Activated CD8-positive, alpha-beta memory T cell treated with anti-CD3 and anti-CD28 coated beads for 1 hour (primary cell): ENCODE measurements at regions not wholly inside any gene's neighbourhood (a gene's known extent, or its start where the extent isn't known, plus 50 kb on each side); places are given as distances from the start of the nearest gene placed in this dataset.
"Not testable (repeated sequence)": the region's sequence is repeated elsewhere in the genome, so short reads cannot be mapped to it uniquely, and the experiment has no call there.

Experiments
- DNase-seq, 2 donors: peaks; one replicate each; pipeline ENCODE4 v3.0.0-alpha.2; 2020; ENCODE audit warnings: low read depth in 1 of 2; ENCODE audit errors: extremely low read depth in 1 of 2

DNA sequence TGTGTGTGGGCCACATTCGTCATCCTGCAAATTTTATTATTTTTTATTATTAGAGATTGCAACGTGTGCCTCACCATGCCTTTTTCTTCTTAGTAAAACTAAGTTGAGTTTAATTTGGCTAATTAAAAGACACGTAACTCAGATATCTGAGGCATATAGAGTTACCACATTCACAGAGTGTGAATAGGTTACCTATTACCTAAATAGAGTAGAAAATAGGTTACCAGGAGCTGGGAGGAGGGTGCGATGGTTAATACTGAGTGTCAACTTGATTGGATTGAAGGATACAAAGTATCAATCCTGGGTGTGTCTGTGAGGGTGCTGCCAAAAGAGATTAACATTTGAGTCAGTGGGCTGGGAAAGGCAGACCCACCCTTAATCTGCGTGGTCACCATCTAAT, 116.3 kb upstream of the CARD11 start:
- not testable (repeated sequence) for DNase-seq

DNA sequence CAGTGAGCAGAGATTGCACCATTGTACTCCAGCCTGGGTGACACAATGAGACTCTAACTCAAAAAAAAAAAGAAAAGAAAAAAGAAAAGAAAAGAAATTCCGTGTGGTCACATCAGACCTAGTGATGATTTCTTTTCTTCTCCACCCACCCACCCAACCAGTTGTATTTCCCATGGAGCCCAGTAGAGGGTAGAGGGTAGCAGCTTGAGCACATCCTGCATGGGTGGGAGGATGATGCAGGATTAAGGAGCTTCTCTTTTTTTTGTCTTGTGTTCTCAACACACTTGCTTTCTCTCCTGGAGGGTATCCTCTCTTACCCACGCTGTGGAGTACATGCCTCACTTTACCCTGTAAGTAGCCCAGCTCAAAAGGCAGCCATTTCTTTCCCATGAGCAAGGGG, 118.6 kb upstream of the CARD11 start:
- DNase-seq: no peak

DNA sequence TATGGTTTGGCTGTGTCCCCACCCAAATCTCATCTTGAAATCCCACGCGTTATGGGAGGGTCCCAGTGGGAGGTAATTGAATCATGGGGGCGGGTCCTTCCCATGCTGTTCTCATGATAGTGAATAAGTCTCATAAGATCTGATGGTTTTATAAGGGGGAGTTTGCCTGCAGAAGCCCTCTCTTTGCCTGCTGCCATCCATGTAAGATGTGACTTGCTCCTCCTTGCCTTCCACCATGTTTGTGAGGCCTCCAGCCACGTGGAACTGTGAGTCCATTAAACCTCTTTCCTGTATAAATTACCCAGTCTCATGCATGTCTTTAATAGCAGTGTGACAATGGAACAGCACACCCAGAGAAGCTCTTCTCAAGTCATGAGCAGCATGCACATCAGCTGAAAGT, 119.1 kb upstream of the CARD11 start:
- DNase-seq: not testable (repeated sequence)

DNA sequence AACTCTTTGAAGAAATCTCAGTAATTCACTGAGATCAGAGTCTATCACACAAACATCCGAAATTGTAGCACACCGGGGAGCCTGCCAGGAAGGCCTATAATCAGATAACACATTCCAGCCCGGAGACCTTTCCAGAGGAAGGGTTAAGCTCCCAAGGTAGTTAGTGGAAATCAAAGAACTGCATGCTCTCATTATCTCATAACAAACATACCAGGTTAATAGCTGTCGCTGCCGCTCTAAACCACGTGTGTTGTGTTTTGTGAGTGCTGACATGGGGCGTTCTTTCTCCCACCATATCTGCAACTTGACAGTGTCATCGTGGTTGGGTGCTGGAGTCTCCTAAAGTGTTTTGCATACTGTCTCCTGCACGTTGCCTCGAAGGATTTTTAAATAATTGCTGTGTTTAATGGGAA, 120.7 kb upstream of the CARD11 start:
- no peak for DNase-seq

DNA sequence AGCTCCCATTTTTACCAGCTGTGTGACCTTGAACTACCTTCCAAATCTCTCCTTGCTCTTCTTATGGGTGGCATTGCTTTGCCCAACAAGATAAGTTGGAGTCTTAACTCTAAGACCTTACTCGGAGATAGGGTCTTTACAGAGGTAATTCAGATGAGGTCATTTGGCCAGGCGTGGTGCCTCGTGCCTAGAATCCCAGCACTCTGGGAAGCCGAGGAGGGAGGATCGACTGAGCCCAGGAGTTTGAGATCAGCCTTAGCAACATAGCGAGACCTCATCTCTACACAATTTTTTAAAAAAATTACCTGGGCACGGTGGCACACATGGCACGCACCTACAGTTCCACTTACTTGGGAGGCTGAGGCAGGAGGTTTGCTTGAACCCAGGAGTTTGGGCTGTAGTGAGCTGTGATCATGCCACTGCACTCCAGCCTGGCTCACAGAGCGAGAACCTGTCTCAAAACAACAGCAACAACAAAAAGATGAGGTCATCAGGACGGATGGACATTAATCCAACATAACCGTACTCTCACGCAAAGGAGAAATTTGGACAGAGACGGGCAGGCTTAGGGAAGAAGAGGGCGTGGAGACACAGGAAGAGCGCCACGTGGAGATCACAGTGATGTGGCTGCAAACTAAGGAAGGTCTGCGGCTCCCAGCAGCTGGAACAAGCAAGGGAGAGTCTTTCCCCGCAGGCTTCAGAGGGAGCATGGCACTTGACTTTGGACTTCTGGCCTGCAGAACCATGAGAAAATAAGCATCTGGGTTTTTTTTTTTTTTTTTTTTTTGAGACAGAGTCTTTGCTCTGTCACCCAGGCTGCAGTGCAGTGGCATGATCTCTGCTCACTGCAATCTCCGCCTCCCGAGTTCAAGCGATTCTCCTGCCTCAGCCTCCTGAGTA, 122.3 kb upstream of the CARD11 start:
- no peak for DNase-seq

DNA sequence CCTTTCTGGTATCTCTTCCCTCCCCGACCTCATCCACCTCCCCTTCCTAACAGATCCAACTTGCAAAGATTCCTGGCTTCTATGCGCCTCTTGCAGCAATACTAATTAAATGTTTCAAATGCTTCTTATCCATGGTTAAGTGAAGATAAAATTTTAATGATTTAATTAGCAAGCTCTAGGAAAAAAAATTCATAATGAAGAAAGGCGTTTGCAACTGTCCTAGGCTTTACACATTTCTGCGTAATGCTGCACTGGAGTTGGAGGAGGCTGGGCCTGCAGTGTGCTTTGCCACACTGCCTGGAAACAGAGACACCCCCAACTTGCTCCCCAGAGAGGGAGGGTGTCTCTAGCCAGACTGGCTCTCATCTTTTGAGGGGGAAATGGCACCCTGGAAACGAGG, 123.9 kb upstream of the CARD11 start:
- DNase-seq: no peak

DNA sequence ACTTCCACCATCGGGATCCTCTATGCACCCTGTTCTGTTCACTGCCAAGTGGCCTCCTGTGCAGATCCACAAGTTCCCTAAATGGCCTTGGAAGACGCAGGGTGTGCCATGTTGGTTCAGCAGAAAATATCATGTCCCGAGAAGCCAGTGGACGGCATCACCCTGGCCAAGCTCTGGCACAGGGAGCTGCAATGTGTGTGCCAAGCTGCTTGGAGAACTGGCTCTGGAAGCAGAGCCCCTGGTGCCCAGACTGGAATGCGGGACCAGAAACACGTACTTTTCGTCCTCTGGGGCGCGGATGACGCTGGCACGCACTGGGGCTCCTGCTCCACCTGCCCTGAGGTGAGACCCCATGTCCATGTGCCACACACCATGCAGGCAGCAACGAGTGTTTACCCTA, 124.7 kb upstream of the CARD11 start:
- DNase-seq: no peak

DNA sequence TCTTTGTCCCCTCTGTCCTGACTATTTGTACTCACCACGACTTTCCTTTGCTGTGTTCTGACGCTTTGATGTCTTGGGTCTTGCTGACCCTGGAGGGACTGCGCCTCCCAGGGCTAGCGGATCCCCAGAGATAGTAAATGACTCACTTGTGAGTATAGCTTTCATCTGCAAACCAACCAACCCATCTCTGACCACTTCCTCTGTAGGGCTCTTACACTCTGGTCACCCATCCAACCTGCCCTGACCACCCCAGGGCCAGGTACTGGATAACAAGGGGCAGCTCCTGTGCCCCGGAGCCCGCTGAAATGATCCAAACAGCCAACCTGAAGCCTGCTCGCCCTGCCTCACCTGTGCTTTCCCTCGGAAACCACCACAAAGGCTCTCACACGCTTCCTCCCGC, 125.2 kb upstream of the CARD11 start:
- DNase-seq: no peak

DNA sequence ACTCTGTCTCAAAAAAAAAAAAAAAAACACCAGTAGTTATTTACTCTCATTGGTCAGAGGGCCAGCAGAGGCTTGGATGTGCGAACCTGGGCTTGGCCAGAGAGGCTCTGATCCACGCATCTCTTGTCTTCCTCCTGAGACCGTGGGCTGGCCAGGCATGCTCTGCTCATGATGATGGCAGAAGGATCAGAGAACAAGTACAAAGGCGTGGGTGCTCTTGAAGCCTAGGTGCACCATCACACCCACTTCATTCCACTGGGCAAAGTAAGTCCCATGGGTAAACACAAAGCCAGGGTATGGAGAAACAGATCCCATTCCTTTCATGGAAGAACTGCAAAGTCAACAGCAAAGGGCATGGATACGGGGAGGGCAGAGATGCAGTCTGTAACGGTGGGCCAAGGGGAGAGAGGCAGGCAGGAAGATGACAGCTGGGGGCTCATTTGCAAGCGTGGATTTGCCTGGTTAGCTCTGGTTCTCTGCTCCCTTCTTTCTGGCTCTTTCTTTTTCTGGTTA, 128.2 kb upstream of the SDK1 start:
- no peak for DNase-seq

DNA sequence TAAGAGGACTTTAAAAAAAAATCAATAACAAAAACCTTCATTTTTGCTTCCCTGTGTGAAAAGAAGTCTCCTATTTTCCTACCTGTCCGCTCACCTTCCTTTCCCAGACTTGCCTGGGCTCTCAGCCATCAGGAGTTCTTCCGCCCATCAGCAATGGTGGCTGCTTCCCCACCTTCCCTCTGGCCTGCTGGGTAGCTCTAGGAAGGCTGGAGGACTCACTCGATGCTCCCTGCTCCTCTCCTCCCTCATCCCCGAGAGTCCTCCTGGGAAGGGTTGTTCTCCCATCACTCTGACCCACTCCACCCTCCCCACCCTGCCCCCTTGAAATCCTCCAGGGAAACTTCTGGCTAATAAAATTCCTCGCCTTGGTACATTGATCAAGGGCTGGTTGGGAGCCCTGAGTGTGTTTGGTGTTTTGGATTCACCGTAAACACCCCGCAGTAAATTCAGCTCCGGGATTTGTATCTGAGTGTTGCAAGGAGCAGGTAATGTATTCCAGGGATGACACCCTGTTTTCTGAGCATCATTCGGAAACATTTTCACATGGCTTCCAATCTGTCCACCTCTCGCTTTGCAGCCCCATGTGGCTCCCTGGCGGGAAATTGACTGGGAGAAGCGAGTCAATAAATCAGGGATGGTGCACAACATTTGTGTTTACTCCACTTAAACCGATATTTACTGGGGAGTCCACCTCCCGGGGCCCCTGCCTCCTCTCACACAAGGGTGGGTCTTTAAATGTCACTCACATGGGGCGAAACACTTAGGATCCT, 126.4 kb upstream of the SDK1 start:
- DNase-seq: no peak

DNA sequence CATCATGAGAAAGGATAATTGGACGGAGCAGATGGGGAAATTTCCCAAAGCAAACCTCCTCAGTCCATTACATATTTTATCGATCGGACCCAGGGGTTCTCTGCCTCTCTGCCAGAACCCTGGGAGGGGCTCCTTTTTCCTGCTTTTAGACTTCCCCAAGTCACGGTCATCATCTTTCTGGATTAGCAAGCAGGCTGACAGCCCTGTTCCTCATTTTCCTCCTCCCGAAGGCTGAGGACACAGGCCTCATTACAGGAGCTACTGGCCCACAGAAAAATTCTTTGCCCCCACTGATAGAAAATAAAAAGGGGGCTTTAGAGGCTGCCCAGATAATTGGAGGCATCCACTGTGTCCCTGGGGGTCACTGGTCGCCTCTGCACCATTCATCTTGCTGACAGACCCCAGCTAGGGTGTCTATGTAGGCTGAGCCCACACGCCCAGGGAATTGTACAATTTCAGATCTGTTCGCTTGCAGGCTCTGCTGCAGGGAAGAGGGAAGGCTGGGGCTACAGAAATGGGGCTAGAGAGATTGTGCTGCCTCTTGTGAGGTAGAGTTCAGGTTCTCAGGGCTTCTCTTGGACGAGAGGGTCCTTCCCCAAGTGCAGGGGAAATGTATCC, 125.7 kb upstream of the SDK1 start:
- no peak for DNase-seq

DNA sequence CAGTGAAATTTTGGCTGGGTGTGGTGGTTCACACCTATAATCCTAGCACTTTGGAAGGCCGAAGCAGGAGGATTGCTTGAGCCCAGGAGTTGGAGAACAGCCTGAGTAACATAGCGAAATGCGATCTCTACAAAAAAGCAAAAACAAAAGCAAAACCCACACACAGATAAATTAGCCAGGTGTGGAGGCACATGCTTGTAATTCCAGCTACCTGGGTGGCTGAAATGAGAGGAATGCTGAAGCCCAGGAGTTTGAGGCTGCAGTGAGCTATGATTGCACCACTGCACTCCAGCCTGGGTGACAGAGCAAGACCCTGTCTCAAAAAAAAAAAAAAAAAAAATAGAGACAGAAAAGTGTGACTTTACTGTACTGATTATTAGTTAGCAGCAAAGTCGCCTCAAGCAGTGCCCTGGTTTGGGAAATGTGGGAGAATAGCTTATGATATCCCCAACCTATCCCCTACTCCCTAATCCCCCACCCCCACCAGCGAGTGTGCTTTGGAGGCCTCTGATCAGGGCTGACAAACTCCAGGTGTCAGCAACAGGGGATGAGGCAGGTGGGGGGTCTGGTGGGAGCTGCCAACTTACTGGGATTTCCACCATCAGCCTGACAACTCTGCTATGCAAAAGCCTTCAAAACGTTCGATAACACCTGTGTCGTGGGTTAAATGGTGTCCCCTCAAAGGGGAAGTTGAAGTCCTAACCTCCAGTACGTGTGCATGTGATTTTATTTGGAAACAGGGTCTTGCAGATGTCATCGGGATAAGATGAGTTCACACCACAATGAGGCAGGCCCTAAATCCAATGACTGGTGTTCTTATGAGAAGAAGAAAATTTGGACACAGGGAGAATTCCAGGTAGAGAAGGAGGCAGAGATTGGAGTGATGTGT, 124.7 kb upstream of the SDK1 start:
- no peak for DNase-seq

DNA sequence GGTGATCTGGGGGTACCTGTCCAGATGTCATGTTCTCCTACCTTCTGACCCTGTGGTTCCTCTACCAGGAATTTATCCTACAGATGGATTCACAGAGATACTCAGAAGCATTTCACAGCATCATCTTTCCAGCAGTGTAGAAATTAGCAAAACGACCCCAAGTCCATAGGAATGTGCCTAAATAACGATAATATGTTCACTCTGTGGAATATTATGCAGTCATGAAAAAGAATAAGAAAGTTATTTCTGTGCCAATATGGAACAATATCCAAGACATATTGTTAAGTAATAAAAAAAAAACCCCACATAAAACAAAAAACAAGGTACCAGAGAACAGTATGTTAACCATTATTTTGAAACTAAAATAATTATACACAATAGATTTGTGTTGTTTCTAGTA, 123.8 kb upstream of the SDK1 start:
- no peak for DNase-seq

DNA sequence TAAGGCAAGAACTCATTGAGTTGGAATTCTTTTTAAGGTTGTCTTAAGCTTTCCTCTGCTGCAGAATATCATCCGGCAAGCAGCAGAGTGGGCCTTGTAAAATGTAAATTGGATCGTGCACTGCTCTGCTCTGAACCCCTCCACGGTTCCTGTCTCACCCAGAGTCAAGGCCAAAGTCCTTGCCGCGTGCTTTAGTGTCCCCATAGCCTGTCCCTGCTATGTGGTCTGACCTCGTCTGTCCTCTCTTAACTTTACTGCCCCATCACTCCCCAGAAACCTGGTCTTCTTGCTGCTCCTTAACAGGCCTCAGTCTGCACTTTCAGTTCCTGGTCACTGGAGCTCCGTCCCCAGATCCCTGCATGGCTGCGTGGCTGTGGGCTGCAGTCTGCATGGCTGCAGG, 121.6 kb upstream of the SDK1 start:
- no peak for DNase-seq

DNA sequence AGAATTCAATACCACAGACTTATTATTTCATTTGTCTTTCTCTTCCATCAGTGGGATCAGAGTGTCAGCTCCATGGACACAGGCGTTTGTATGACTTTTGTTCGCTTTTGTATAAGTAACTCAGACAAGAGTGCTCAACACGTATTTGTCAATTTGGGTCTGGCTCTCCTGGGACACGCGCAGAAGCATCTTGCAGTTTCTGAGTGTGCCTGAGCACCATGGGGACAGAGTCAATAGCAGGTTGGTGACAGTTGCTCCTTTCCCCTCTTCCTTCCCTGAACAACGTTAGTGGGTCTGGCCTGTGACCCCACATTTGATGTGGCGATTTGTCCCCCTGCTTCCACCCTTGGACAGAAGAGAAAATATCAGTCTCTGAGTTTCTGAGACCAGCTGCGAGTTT, 120.4 kb upstream of the SDK1 start:
- no peak for DNase-seq

DNA sequence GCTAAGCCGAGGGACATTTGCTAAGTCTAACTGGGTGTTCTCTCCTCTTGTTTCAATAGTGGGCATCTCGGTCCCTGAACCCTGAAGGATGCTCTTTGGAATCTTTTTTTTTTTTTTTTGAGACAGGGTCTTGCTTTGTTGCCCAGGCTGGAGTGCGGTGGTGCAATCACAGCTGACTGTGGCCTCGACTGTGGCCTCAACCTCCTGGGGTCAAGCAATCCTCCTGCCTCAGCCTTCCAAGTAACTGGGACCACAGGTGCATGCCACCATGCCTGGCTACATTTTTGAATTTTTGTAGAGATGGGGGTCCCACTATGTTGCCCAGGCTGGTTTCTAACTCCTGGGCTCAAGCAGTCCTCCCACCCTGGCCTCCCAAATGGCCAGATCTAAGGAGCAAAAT, 119.0 kb upstream of the SDK1 start:
- not testable (repeated sequence) for DNase-seq

DNA sequence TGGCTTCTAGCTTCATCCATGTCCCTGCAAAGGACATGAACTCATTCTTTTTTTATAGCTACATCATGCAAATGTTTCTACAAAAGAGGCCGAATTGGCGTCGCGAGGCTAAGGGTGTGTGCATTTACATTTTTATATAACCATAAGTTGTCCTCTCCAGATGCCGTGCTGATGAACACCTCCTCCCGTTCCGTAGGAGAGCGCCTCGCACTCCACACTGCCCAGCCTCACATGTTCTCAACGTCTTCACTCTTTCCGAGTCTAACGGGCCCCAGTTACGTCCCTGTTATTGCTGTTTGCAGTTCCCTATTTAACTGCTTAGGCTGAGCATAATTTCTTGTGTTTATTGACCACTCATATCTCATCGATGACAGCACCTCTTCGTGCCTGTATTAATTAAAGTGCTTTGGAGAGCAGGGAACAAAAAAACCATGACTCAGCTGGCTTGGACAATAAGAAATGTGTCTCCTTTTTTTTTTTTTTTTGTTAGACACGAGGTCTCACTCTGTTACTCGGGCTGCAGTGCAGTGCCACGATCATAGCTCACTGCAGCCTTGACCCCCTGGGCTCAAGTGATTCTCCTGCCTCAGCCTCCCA, 113.5 kb upstream of the SDK1 start:
- DNase-seq: no peak

DNA sequence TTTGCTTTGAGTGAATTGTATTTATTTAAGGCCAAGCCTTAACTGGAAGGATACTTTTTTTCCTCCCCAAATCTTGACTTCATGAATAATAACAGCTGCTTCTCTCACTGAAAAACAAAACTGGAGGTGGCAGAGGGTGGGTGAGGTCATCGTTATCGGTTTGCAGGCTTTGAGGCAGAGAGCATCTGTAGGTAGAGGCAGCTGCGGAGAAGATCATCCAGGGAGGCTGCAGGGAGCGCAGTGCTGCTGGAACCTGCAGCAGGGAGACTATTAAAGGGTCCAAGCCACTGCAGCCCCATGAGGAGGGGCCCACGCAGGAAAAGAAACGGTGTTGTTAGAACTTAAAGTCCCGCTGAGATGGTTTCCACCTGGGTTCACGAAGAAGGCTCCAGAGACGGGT, 112.1 kb upstream of the SDK1 start:
- DNase-seq: no peak

DNA sequence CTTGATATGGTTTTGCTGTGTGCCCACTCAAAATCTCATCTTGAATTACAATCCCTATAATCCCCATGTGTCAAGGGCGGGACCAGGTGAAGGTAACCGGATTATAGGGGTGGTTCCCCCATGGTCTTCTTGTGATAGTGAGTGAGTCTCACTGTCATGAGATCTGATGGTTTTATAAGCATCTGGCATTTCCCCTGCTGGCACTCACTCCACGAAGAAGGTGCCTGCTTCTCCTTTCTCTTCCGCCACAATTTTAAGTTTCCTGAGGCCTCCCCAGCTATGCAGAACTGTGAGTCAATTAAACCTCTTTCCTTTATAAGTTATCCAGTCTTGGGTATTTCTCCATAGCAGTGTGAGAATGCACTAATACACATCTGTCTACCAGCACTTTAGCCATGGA, 109.5 kb upstream of the SDK1 start:
- DNase-seq: no peak

DNA sequence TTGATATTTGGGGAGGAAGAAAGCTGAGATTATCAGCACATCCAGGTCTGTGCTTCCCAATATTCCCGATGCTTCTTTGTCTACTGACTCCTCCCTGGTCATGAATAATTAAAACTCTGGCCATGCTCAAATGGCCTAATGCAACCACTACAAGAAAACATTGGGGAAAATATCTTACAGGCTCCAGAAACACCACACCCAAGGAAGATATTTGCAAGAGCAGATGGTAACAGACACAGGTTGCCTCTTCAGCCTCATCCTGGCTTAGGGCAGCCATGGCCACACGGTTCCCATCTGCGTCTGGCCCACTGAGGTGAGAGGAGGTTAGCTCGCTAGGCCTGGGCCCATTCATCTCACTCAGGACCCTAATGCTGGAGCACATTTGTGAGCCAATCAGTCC, 108.4 kb upstream of the SDK1 start:
- no peak for DNase-seq
